ENCODE measurements at regions not wholly inside any gene's neighbourhood (a gene's known extent, or its start where the extent isn't known, plus 50 kb on each side); places are given as distances from the start of the nearest gene placed in this dataset.

GRCh38 chr14:38838979-38839323, 264.1 kb downstream of the SEC23A start:
- TF ChIP-seq CTCF (IDR thresholded peaks at IDR 0.05), result no peak
- TF ChIP-seq POLR2AphosphoS5 (IDR thresholded peaks at IDR 0.05; ENCODE audit: low read depth, low read length), result no peak
- no peak for TF ChIP-seq TCF7L2 (IDR thresholded peaks at IDR 0.05; ENCODE audit: low read depth, low read length)
- no peak for TF ChIP-seq REST (IDR thresholded peaks at IDR 0.05; ENCODE audit: insufficient read depth in 1 of 2, low read depth in 2 of 2, low read length in 1 of 2)

Data from Panc1 (cell line).